ENCODE measurements at regions not wholly inside any gene's neighbourhood (a gene's known extent, or its start where the extent isn't known, plus 50 kb on each side); places are given as distances from the start of the nearest gene placed in this dataset.

- Mint-ChIP-seq H3K4me3 (ENCODE audit: unreplicated experiment) (no peak overlapping the region), H3K27me3 (ENCODE audit: unreplicated experiment) (no peaks in the 10 kb centered on the region), H3K36me3 (ENCODE audit: unreplicated experiment) (no peaks in the 10 kb centered on the region), H3K9me3 (ENCODE audit: unreplicated experiment) (no peaks in the 10 kb centered on the region), H3K4me1 (ENCODE audit: low read depth, unreplicated experiment) (no peaks in the 10 kb centered on the region), H3K27ac (ENCODE audit: unreplicated experiment) (no peak overlapping the region)
- DNase-seq, result no peak
- TF ChIP-seq CTCF (IDR thresholded peaks at IDR 0.05; ENCODE audit: partially characterized antibody, unreplicated experiment), result no peak
Measured at GRCh38 chr1:14194511-14194910, 404.0 kb upstream of the KAZN start.

- Mint-ChIP-seq H3K4me3 (ENCODE audit: unreplicated experiment) (no peak overlapping the region), H3K27me3 (ENCODE audit: unreplicated experiment) (no peaks in the 10 kb centered on the region), H3K4me1 (ENCODE audit: low read depth, unreplicated experiment) (no peaks in the 10 kb centered on the region), H3K9me3 (ENCODE audit: unreplicated experiment) (peaks cover under 1% of the 10 kb centered on the region), H3K36me3 (ENCODE audit: unreplicated experiment) (peaks cover 3% of the 10 kb centered on the region), H3K27ac (ENCODE audit: unreplicated experiment) (no peak overlapping the region)
- no peak for DNase-seq
- TF ChIP-seq CTCF (IDR thresholded peaks at IDR 0.05; ENCODE audit: partially characterized antibody, unreplicated experiment), result no peak
Measured at GRCh38 chr1:14205066-14205465, 393.4 kb upstream of the KAZN start.

GRCh38 chr1:14215151-14215550 lies 383.3 kb upstream of the KAZN start:
- Mint-ChIP-seq H3K27me3 (ENCODE audit: unreplicated experiment) (peaks cover 1% of the 10 kb centered on the region), H3K4me3 (ENCODE audit: unreplicated experiment) (no peak overlapping the region), H3K9me3 (ENCODE audit: unreplicated experiment) (peaks cover 4% of the 10 kb centered on the region), H3K4me1 (ENCODE audit: low read depth, unreplicated experiment) (no peaks in the 10 kb centered on the region), H3K27ac (ENCODE audit: unreplicated experiment) (no peak overlapping the region), H3K36me3 (ENCODE audit: unreplicated experiment) (peaks cover 8% of the 10 kb centered on the region)
- no peak for DNase-seq
- no peak for TF ChIP-seq CTCF (IDR thresholded peaks at IDR 0.05; ENCODE audit: partially characterized antibody, unreplicated experiment)

GRCh38 chr1:14217384-14217783 lies 381.1 kb upstream of the KAZN start:
- no peak for TF ChIP-seq CTCF (IDR thresholded peaks at IDR 0.05; ENCODE audit: partially characterized antibody, unreplicated experiment)
- H3K36me3 Mint-ChIP-seq (ENCODE audit: unreplicated experiment), result peaks cover 5% of the 10 kb centered on the region
- no peak overlapping the region for H3K4me3 Mint-ChIP-seq (ENCODE audit: unreplicated experiment)
- peaks cover 4% of the 10 kb centered on the region for H3K9me3 Mint-ChIP-seq (ENCODE audit: unreplicated experiment)
- peaks cover 1% of the 10 kb centered on the region for H3K27me3 Mint-ChIP-seq (ENCODE audit: unreplicated experiment)
- no peak overlapping the region for H3K27ac Mint-ChIP-seq (ENCODE audit: unreplicated experiment)
- no peak for DNase-seq
- no peaks in the 10 kb centered on the region for H3K4me1 Mint-ChIP-seq (ENCODE audit: low read depth, unreplicated experiment)

GRCh38 chr1:14220324-14220723 lies 378.2 kb upstream of the KAZN start:
- Mint-ChIP-seq H3K27ac (ENCODE audit: unreplicated experiment) (no peak overlapping the region), H3K4me3 (ENCODE audit: unreplicated experiment) (no peak overlapping the region), H3K9me3 (ENCODE audit: unreplicated experiment) (peaks cover 4% of the 10 kb centered on the region), H3K4me1 (ENCODE audit: low read depth, unreplicated experiment) (no peaks in the 10 kb centered on the region), H3K36me3 (ENCODE audit: unreplicated experiment) (peaks cover 5% of the 10 kb centered on the region), H3K27me3 (ENCODE audit: unreplicated experiment) (no peaks in the 10 kb centered on the region)
- no peak for TF ChIP-seq CTCF (IDR thresholded peaks at IDR 0.05; ENCODE audit: partially characterized antibody, unreplicated experiment)
- no peak for DNase-seq

Data from glutamatergic neuron (in vitro differentiated cells).